GM12873 (cell line): ENCODE measurements at regions not wholly inside any gene's neighbourhood (a gene's known extent, or its start where the extent isn't known, plus 50 kb on each side); places are given as distances from the start of the nearest gene placed in this dataset.

Experiments
- TF ChIP-seq, protein P1 (sequence below): IDR thresholded peaks from 2 replicates; pipeline ENCODE4 v1.5.1; 2012; ENCODE audit warnings: low read depth, mild to moderate bottlenecking, moderate library complexity, low read length, control low read depth; ENCODE audit not compliant: insufficient read depth; ENCODE audit errors: missing control alignments

DNA sequence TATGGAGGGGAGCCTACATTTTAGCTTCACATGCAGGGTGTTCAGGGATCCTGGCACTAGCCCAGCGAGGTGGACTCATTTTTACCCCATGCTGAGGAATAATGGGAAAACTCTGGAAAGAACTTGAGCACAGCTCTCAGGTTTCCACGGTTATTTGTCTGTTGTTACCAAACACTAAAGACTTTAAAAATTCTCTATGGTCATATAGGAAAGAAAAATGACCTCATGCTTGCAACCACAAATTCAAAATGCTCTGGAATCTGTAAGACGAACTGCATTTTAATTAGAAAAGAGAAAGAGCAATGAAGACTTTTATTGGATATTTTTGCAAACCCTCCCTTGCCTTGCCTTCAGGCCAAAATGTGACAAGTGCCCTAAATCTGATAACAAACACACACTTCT, 606.9 kb downstream of the EBF1 start:
- TF ChIP-seq, protein P1, sequence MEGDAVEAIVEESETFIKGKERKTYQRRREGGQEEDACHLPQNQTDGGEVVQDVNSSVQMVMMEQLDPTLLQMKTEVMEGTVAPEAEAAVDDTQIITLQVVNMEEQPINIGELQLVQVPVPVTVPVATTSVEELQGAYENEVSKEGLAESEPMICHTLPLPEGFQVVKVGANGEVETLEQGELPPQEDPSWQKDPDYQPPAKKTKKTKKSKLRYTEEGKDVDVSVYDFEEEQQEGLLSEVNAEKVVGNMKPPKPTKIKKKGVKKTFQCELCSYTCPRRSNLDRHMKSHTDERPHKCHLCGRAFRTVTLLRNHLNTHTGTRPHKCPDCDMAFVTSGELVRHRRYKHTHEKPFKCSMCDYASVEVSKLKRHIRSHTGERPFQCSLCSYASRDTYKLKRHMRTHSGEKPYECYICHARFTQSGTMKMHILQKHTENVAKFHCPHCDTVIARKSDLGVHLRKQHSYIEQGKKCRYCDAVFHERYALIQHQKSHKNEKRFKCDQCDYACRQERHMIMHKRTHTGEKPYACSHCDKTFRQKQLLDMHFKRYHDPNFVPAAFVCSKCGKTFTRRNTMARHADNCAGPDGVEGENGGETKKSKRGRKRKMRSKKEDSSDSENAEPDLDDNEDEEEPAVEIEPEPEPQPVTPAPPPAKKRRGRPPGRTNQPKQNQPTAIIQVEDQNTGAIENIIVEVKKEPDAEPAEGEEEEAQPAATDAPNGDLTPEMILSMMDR, result no peak

DNA sequence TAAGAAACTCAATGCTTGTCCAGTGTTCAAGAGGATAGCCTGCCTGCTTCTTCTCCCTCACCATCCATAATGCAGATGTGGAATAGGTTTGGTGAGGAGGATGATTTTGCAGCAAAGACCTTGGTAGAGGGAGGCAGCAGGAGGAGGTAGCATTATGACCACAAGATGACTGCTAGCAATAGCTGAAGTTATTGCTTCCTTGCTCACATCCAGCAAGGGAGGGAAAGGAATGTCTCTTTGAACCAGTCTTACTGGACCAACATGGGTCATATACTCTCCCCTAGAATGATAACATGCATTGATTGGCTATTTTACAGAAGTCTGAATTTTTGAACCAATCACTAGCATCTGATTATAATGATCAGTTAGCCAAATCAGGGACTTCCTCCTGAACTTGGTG, 607.6 kb downstream of the EBF1 start:
- TF ChIP-seq, protein P1, result no peak

DNA sequence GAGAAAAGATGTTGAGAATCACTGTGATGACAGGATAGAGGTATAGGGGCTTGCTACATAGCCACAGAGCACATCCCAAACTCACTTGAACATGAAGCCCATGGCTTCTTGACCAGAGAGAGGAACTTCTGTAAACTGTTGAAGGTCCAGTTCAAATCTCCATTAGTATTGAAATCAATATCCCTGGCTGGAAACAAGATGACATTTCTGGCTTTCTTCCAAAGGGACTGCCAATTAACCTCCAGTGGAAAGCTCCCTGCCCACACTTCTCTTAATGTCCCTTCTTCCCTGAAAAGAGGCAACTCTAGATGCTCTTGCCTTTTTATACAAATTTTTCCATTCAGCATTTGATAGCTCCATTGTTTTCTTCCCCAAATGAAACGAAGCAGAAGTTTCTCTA, 612.1 kb downstream of the EBF1 start:
- TF ChIP-seq, protein P1, result no peak

DNA sequence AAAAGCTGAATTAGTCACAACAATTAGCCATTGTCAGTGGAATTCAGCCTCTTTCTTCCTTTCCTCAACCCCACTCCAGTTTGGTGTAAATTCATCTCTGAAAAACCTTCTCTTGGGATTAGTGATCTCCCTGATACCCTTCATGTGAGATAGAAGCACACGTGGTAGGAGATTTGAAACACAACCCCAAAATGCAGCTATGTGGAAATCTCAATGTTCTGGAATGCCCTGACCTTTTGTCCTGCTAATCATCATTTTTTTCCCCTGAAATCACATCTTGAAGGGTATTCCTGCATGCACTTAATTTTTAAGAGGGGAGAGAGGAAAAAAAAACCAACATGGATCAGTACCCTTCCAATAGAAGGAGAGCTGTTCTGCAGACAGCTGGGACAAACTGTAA, 612.6 kb downstream of the EBF1 start:
- TF ChIP-seq, protein P1, result no peak

DNA sequence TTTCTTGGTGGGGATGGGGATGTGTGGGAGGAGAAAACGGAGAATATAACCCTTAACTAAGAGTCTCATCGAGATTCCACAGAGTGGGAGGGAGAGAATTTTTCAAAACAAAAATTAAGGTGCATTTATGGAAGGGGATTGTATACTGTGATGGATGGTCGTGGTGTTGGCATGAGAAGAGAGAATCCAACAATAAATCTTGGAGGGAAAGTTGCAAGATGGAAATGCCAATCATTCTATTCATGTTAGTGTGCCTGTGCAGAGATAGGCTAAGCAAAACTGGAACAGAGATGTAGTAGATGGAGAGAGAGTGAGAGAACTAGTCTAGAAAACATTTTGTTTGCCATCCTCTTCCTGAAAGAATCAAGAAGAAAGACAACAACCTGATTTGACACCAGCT, 613.1 kb downstream of the EBF1 start:
- TF ChIP-seq, protein P1, result no peak

DNA sequence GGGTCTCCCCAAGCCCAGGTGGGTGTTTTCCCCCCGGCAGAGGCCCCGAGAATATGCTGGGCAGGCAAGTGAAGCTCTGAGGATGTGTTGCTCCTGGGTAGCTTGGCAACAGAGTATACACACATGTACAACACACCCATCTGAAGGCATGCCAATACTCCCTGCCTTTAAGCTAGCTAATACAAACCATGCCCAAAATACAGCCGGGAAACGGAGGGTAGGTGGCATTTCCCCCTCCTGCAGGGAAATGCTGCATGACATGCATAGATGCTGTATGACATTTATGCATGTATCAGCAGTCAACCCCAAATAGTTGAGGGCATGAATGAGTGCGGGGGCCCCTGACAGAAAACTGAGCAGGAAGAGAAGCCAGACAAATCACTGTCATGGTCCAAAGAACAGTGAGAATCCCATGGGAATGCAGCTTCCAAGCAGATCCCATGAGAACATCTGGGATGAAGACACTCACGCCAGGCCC, 614.1 kb downstream of the EBF1 start:
- TF ChIP-seq, protein P1, result no peak

DNA sequence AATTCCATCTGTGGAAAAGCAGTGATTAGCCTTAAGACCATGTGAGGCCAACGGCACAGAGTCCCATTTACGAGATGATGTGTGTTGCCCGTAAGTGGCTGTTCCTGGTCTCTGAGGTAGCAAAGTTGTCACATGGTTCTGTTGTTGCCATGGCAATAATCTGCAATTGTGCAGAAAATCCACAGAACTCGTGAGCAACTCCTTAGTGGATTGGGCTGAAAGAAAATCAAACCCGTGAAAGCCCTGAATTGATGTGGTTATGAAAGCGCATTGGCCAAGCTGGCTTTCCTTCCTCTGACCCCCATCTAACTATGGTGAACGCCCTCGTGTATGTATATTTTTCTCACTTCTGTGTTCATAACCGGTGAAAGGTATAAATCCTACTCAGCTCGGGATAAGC, 614.7 kb downstream of the EBF1 start:
- TF ChIP-seq, protein P1, result no peak
